ENCODE measurements at regions not wholly inside any gene's neighbourhood (a gene's known extent, or its start where the extent isn't known, plus 50 kb on each side); places are given as distances from the start of the nearest gene placed in this dataset.

GRCh38 chr11:129313541-129314297, 61.9 kb upstream of the BARX2 start:
- H3K4me3 Mint-ChIP-seq, result no peak overlapping the region
- H3K27ac Mint-ChIP-seq, result no peak overlapping the region
- H3K9me3 Mint-ChIP-seq, result peaks cover 8% of the 10 kb centered on the region
- H3K27me3 Mint-ChIP-seq (ENCODE audit: low read depth, poor library complexity), result peaks cover 4% of the 10 kb centered on the region
- peaks cover 43% of the 10 kb centered on the region for H3K4me1 Mint-ChIP-seq
- no peaks in the 10 kb centered on the region for H3K36me3 Mint-ChIP-seq (ENCODE audit: low read depth)
- DNase-seq, result no peak
- TF ChIP-seq, protein P1, sequence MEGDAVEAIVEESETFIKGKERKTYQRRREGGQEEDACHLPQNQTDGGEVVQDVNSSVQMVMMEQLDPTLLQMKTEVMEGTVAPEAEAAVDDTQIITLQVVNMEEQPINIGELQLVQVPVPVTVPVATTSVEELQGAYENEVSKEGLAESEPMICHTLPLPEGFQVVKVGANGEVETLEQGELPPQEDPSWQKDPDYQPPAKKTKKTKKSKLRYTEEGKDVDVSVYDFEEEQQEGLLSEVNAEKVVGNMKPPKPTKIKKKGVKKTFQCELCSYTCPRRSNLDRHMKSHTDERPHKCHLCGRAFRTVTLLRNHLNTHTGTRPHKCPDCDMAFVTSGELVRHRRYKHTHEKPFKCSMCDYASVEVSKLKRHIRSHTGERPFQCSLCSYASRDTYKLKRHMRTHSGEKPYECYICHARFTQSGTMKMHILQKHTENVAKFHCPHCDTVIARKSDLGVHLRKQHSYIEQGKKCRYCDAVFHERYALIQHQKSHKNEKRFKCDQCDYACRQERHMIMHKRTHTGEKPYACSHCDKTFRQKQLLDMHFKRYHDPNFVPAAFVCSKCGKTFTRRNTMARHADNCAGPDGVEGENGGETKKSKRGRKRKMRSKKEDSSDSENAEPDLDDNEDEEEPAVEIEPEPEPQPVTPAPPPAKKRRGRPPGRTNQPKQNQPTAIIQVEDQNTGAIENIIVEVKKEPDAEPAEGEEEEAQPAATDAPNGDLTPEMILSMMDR (IDR thresholded peaks at IDR 0.05), result no peak

DNA sequence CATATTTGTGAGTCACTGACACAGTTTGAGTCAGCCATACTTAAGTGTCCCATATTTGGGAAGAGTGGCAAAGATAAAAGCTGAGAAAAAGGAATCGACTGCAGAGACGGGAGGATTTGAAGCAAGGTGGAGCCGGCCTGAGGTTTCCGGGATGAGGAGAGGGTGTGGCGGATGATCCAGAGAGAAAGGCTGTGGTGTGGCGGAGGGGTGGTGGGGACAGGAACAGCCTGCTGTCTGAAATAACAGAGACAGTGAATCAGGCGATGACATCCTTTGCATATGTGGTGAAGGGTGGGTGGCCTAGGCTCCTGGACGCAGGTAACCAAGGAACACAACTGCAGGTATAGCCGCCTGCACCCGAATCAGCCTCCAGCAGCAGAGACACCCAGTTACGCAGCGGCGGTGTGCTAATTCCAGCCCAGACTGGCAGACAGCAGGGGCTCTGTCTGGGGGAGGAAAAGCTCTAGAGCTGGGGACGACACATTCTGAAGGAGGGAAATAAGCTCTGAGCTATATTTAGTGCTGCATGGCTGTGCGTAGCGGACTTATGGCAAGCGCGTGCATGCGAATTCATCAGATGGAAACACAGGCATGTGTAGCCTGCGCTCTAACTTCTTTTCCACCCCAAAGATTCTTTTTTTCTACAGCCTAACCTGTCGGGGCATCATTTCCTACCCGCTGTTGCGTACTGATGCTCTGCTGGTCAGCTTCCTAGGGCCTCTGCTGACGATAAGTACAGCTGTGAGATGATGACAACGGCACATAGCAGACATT, 62.7 kb upstream of the BARX2 start:
- no peak overlapping the region for H3K27ac Mint-ChIP-seq
- peaks cover 13% of the 10 kb centered on the region for H3K9me3 Mint-ChIP-seq
- no peak overlapping the region for H3K4me3 Mint-ChIP-seq
- no peaks in the 10 kb centered on the region for H3K27me3 Mint-ChIP-seq (ENCODE audit: low read depth, poor library complexity)
- DNase-seq, result no peak
- TF ChIP-seq, protein P1 (IDR thresholded peaks at IDR 0.05), result no peak
- no peaks in the 10 kb centered on the region for H3K36me3 Mint-ChIP-seq (ENCODE audit: low read depth)
- peaks cover 43% of the 10 kb centered on the region for H3K4me1 Mint-ChIP-seq

- TF ChIP-seq, protein P1 (IDR thresholded peaks at IDR 0.05), result no peak
- H3K27me3 Mint-ChIP-seq (ENCODE audit: low read depth, poor library complexity), result peaks cover 4% of the 10 kb centered on the region
- H3K27ac Mint-ChIP-seq, result no peak overlapping the region
- DNase-seq, result no peak
- peaks cover 14% of the 10 kb centered on the region for H3K4me1 Mint-ChIP-seq
- no peak overlapping the region for H3K4me3 Mint-ChIP-seq
- H3K36me3 Mint-ChIP-seq (ENCODE audit: low read depth), result no peaks in the 10 kb centered on the region
- peaks cover 14% of the 10 kb centered on the region for H3K9me3 Mint-ChIP-seq
Measured at GRCh38 chr11:129308241-129308865, 67.3 kb upstream of the BARX2 start.

GRCh38 chr11:129307162-129307561, 68.5 kb upstream of the BARX2 start:
- no peak overlapping the region for H3K27ac Mint-ChIP-seq
- DNase-seq, result no peak
- no peak overlapping the region for H3K4me3 Mint-ChIP-seq
- H3K4me1 Mint-ChIP-seq, result peaks cover 2% of the 10 kb centered on the region
- TF ChIP-seq, protein P1 (IDR thresholded peaks at IDR 0.05), result no peak
- no peaks in the 10 kb centered on the region for H3K36me3 Mint-ChIP-seq (ENCODE audit: low read depth)
- peaks cover 4% of the 10 kb centered on the region for H3K27me3 Mint-ChIP-seq (ENCODE audit: low read depth, poor library complexity)
- peaks cover 14% of the 10 kb centered on the region for H3K9me3 Mint-ChIP-seq

DNA sequence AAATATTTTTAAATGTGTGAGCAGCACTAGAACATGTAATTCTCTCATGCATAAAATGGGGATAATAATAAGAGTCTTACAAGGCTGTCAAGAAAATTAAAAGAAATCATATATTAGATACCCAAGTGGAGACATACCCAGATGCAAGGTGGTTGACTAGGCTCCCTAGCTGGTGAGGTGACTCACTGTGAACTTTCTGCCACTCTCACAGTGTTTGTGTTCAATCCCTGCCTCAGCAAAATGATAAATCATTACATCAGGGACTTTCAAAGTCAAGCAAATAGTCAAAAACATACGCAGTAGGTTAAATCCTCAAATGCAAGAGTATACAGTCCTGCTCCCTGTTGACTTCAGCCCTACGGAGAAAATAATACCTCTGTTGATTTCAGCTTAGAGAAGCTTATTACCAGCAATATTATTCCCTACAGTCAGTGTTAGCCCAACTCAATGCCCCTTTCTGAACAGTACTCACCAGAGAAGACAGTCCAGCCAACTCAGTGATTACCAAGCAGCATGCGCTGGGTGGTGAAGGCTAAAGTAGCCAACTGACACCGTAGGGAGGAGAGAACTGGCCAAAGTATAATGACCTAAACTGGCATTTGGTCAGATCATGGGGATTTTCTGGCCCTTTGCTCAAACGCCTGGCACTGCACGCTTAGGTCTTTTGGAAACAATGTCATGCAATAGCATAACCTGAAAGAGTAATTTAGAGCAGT, 73.1 kb upstream of the BARX2 start:
- Mint-ChIP-seq H3K27ac (no peak overlapping the region), H3K27me3 (ENCODE audit: low read depth, poor library complexity) (peaks cover 6% of the 10 kb centered on the region), H3K4me3 (no peak overlapping the region), H3K36me3 (ENCODE audit: low read depth) (no peaks in the 10 kb centered on the region), H3K9me3 (no peaks in the 10 kb centered on the region), H3K4me1 (no peaks in the 10 kb centered on the region)
- DNase-seq, result no peak
- TF ChIP-seq, protein P1 (IDR thresholded peaks at IDR 0.05), result no peak

All from nephron progenitor cell (in vitro differentiated cells).